ENCODE measurements at regions not wholly inside any gene's neighbourhood (a gene's known extent, or its start where the extent isn't known, plus 50 kb on each side); places are given as distances from the start of the nearest gene placed in this dataset.

DNA sequence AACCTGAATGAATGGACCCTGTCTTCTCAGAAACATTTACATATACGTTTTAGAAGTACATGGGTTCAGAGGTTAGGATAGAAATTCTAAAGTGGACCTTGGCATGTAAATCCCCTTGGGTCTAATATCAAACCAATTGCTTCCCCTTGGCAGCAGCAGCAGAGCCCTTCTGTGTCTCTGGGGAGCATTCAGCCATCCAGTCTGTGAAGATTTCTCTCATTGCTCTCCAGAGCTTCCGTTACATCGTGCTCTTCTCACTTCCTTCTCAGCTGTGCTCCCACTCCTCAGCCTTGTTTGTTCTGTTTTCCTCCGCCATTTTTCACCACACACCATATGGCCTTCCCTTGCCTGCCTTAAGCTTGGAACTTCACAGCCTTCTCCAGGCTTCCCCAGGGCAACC, 61.5 kb upstream of the ATP1B1 start:
- no TSS peak for BruUV-seq (replicated peaks)
- CTCF ChIA-PET: no interaction called here
- no peak for DNase-seq

DNA sequence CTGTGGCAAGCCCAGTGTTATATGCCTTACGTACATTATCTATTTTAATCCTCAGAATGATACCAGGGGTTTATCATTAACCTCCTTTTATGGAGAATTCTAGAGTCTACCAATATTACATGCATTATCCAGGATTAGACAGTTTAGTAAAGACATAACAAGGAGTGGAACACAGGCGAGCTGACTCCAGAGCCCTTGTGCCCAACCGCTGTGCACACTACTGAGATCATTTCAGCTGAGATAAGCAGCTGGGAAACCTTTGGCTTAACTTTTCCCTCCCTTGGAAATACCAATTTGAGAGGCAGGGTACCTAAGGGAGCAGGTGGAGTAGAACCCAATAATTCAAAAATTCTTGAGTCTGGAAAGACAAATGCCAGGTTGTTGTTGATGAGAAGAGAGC, 59.8 kb upstream of the ATP1B1 start:
- no peaks in the 10 kb centered on the region for H3K36me3 Mint-ChIP-seq (ENCODE audit: insufficient read depth, unreplicated experiment)
- peaks cover 60% of the 10 kb centered on the region for H3K4me1 Mint-ChIP-seq (ENCODE audit: low read depth, unreplicated experiment)
- CTCF ChIA-PET: interaction anchor here (0.6 to 1.5 kb wide), 2 partner anchors 14 to 40 kb away, joined by 3 read pairs; no protein-coding TSS in a partner anchor
- BruUV-seq (replicated peaks): no TSS peak
- TF ChIP-seq, protein P1, sequence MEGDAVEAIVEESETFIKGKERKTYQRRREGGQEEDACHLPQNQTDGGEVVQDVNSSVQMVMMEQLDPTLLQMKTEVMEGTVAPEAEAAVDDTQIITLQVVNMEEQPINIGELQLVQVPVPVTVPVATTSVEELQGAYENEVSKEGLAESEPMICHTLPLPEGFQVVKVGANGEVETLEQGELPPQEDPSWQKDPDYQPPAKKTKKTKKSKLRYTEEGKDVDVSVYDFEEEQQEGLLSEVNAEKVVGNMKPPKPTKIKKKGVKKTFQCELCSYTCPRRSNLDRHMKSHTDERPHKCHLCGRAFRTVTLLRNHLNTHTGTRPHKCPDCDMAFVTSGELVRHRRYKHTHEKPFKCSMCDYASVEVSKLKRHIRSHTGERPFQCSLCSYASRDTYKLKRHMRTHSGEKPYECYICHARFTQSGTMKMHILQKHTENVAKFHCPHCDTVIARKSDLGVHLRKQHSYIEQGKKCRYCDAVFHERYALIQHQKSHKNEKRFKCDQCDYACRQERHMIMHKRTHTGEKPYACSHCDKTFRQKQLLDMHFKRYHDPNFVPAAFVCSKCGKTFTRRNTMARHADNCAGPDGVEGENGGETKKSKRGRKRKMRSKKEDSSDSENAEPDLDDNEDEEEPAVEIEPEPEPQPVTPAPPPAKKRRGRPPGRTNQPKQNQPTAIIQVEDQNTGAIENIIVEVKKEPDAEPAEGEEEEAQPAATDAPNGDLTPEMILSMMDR (IDR thresholded peaks at IDR 0.05; ENCODE audit: unreplicated experiment): no peak
- no peaks in the 10 kb centered on the region for H3K9me3 Mint-ChIP-seq (ENCODE audit: low read depth, unreplicated experiment)
- H3K4me3 Mint-ChIP-seq (ENCODE audit: low read depth, unreplicated experiment): no peak overlapping the region
- H3K27me3 Mint-ChIP-seq (ENCODE audit: unreplicated experiment): no peaks in the 10 kb centered on the region
- no peak overlapping the region for H3K27ac Mint-ChIP-seq (ENCODE audit: unreplicated experiment)
- no peak for DNase-seq
- intact Hi-C loops (cut with micrococcal nuclease; ENCODE audit: unreplicated experiment): loop anchor here (5.0 kb wide), 1 partner anchor 61 kb away; the partner anchor contains the start of gene ATP1B1

More for the DNA sequence above, 61.5 kb upstream of the ATP1B1 start:
- no peak overlapping the region for H3K4me3 Mint-ChIP-seq (ENCODE audit: low read depth, unreplicated experiment)
- TF ChIP-seq, protein P1 (IDR thresholded peaks at IDR 0.05; ENCODE audit: unreplicated experiment): no peak
- no peaks in the 10 kb centered on the region for H3K9me3 Mint-ChIP-seq (ENCODE audit: low read depth, unreplicated experiment)
- peaks cover 50% of the 10 kb centered on the region for H3K4me1 Mint-ChIP-seq (ENCODE audit: low read depth, unreplicated experiment)
- no peak overlapping the region for H3K27ac Mint-ChIP-seq (ENCODE audit: unreplicated experiment)
- no peaks in the 10 kb centered on the region for H3K36me3 Mint-ChIP-seq (ENCODE audit: insufficient read depth, unreplicated experiment)
- H3K27me3 Mint-ChIP-seq (ENCODE audit: unreplicated experiment): no peaks in the 10 kb centered on the region
- intact Hi-C loops (cut with micrococcal nuclease; ENCODE audit: unreplicated experiment): loop anchor here (5.0 kb wide), 1 partner anchor 62 kb away; the partner anchor contains the start of gene ATP1B1

DNA sequence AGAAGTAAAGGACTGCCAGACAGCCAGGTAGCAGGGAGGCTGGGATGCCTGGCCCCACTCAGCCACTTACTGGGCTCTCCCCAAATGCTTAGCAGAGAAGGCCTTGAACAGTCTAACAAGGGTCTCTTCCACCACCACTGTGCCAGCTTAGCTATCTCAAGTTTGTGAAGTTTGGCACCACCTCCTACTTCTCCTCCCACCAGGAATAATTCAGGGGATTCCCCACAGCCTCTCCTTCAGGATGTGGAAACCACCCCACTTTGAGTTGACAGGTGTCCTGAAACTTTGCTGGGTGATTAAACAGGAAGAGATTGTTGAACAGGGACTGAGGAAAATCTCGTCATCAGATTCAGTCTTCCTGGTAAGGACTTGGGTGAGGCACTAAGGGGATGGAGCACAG, 59.4 kb upstream of the ATP1B1 start:
- Mint-ChIP-seq H3K36me3 (ENCODE audit: insufficient read depth, unreplicated experiment) (no peaks in the 10 kb centered on the region), H3K9me3 (ENCODE audit: low read depth, unreplicated experiment) (no peaks in the 10 kb centered on the region), H3K4me1 (ENCODE audit: low read depth, unreplicated experiment) (peaks cover 63% of the 10 kb centered on the region), H3K27me3 (ENCODE audit: unreplicated experiment) (no peaks in the 10 kb centered on the region), H3K27ac (ENCODE audit: unreplicated experiment) (peak overlapping the region; percentile 29), H3K4me3 (ENCODE audit: low read depth, unreplicated experiment) (no peak overlapping the region)
- no TSS peak for BruUV-seq (replicated peaks)
- intact Hi-C loops (cut with micrococcal nuclease; ENCODE audit: unreplicated experiment): loop anchor here (5.0 kb wide), 1 partner anchor 60 kb away; the partner anchor contains the start of gene ATP1B1
- TF ChIP-seq, protein P1 (IDR thresholded peaks at IDR 0.05; ENCODE audit: unreplicated experiment): no peak
- peak; percentile 55 for DNase-seq
- CTCF ChIA-PET: interaction anchor here (1.5 kb wide), 1 partner anchor 14 kb away, joined by 3 read pairs; no protein-coding TSS in a partner anchor

DNA sequence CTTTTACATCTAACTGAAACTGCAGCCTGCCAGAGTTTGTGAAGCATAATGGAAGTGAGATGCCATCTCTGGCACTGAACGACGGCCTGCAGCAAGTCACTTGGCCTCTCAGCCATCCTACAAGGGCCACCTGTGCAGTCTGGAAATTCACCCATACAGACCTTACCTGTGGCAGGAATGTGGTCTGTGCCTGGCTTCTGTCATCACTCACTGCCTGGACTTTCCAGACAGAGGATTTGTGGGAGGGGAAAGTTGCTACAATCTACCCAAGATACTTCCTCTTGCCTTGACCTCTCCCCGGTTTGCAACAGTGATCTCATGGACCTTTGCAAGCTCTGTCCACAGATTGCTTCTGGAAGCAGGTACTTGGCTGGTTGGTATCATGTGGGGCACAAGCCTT, 58.4 kb upstream of the ATP1B1 start:
- intact Hi-C loops (cut with micrococcal nuclease; ENCODE audit: unreplicated experiment): loop anchor here (5.0 kb wide), 1 partner anchor 59 kb away; the partner anchor contains the start of gene ATP1B1
- TF ChIP-seq, protein P1 (IDR thresholded peaks at IDR 0.05; ENCODE audit: unreplicated experiment): no peak
- Mint-ChIP-seq H3K9me3 (ENCODE audit: low read depth, unreplicated experiment) (no peaks in the 10 kb centered on the region), H3K27me3 (ENCODE audit: unreplicated experiment) (no peaks in the 10 kb centered on the region), H3K36me3 (ENCODE audit: insufficient read depth, unreplicated experiment) (no peaks in the 10 kb centered on the region), H3K27ac (ENCODE audit: unreplicated experiment) (no peak overlapping the region), H3K4me3 (ENCODE audit: low read depth, unreplicated experiment) (no peak overlapping the region), H3K4me1 (ENCODE audit: low read depth, unreplicated experiment) (peaks cover 70% of the 10 kb centered on the region)
- BruUV-seq (replicated peaks): no TSS peak
- CTCF ChIA-PET: interaction anchor here (0.8 kb wide), 1 partner anchor 59 kb away, joined by 3 read pairs; no protein-coding TSS in a partner anchor
- peak; percentile 47 for DNase-seq

Data from Calu3 (cell line).